H9 (cell line): ENCODE measurements at regions not wholly inside any gene's neighbourhood (a gene's known extent, or its start where the extent isn't known, plus 50 kb on each side); places are given as distances from the start of the nearest gene placed in this dataset.
"Not testable (repeated sequence)": the region's sequence is repeated elsewhere in the genome, so short reads cannot be mapped to it uniquely, and the experiment has no call there.

ENCODE experiments used
- DNase-seq: peaks from one replicate; pipeline ENCODE4 v3.0.0-alpha.2; 2017
- H2AFZ ChIP-seq: one replicate; pipeline ENCODE4 v1.6.1; 2013; ENCODE audit warnings: mild to moderate bottlenecking, low read length, control low read depth, moderate library complexity
- H2AK5ac ChIP-seq: 2 replicates; pipeline ENCODE4 v1.6.1; 2013; ENCODE audit warnings: low read length, control low read depth, mixed read lengths; ENCODE audit not compliant: insufficient read length
- H2BK120ac ChIP-seq: one replicate; pipeline ENCODE4 v1.6.1; 2013; ENCODE audit warnings: low read depth, mild to moderate bottlenecking, low read length, control low read depth, inconsistent platforms; ENCODE audit not compliant: poor library complexity, severe bottlenecking
- H2BK12ac ChIP-seq: 2 replicates; pipeline ENCODE4 v1.6.1; 2013; ENCODE audit warnings: low read length, control low read depth, mixed read lengths, low read depth; ENCODE audit not compliant: insufficient read length
- H2BK15ac ChIP-seq: 2 replicates; pipeline ENCODE4 v1.6.1; 2013; ENCODE audit warnings: low read depth, low read length, control low read depth
- H2BK20ac ChIP-seq: one replicate; pipeline ENCODE4 v1.6.1; 2013; ENCODE audit warnings: low read depth, mild to moderate bottlenecking, low read length, control low read depth, inconsistent platforms; ENCODE audit not compliant: poor library complexity, severe bottlenecking
- H2BK5ac ChIP-seq: 2 replicates; pipeline ENCODE4 v1.6.1; 2013; ENCODE audit warnings: low read length, control low read depth, mixed read lengths; ENCODE audit not compliant: insufficient read length
- H3K14ac ChIP-seq: 2 replicates; pipeline ENCODE4 v1.6.1; 2013; ENCODE audit warnings: low read length, control low read depth; ENCODE audit not compliant: insufficient read depth
- H3K18ac ChIP-seq: 2 replicates; pipeline ENCODE4 v1.6.1; 2013; ENCODE audit warnings: low read depth, mild to moderate bottlenecking, mixed read lengths, low read length, control low read depth; ENCODE audit not compliant: insufficient read length
- H3K23ac ChIP-seq: 2 replicates; pipeline ENCODE4 v1.6.1; 2013; ENCODE audit warnings: low read length, control low read depth, mixed read lengths, low read depth; ENCODE audit not compliant: insufficient read length
- H3K23me2 ChIP-seq: 2 replicates; pipeline ENCODE4 v1.6.1; 2013; ENCODE audit warnings: low read depth, mild to moderate bottlenecking, mixed read lengths, low read length, control low read depth; ENCODE audit not compliant: insufficient read length, poor library complexity, severe bottlenecking
- H3K27ac ChIP-seq: 2 replicates; pipeline ENCODE4 v1.5.1; 2013; ENCODE audit warnings: low read length, control low read depth, mixed read lengths, low read depth; ENCODE audit not compliant: insufficient read length
- H3K27me3 ChIP-seq: 2 replicates; pipeline ENCODE4 v1.6.1; 2013; ENCODE audit warnings: low read length, control low read depth, inconsistent platforms; ENCODE audit not compliant: insufficient read depth
- H3K4ac ChIP-seq: 2 replicates; pipeline ENCODE4 v1.6.1; 2013; ENCODE audit warnings: low read depth, mild to moderate bottlenecking, control low read depth, inconsistent platforms, low read length, moderate library complexity
- H3K4me1 ChIP-seq: 2 replicates; pipeline ENCODE4 v1.6.1; 2013; ENCODE audit warnings: low read length, control low read depth, inconsistent platforms; ENCODE audit not compliant: insufficient read depth
- H3K4me2 ChIP-seq: 2 replicates; pipeline ENCODE4 v1.6.1; 2013; ENCODE audit warnings: low read length, control low read depth, mixed read lengths; ENCODE audit not compliant: insufficient read length, insufficient read depth
- H3K56ac ChIP-seq: 2 replicates; pipeline ENCODE4 v1.6.1; 2013; ENCODE audit warnings: low read depth, mild to moderate bottlenecking, mixed read lengths, low read length, control low read depth; ENCODE audit not compliant: insufficient read length
- H3K79me1 ChIP-seq: 2 replicates; pipeline ENCODE4 v1.6.1; 2013; ENCODE audit warnings: low read depth, mild to moderate bottlenecking, moderate library complexity, low read length, control low read depth, inconsistent platforms; ENCODE audit not compliant: insufficient read depth, poor library complexity, severe bottlenecking
- H3K79me2 ChIP-seq: 2 replicates; pipeline ENCODE4 v1.6.1; 2013; ENCODE audit warnings: low read length, control low read depth, inconsistent platforms; ENCODE audit not compliant: insufficient read depth
- H3K9ac ChIP-seq: 2 replicates; pipeline ENCODE4 v1.6.1; 2013; ENCODE audit warnings: low read length, control low read depth, mixed read lengths; ENCODE audit not compliant: insufficient read length; ENCODE audit errors: extremely low read depth
- H3K9me3 ChIP-seq: one replicate; pipeline ENCODE4 v1.6.1; 2013; ENCODE audit warnings: low read depth, low read length, inconsistent platforms; ENCODE audit not compliant: control insufficient read depth
- H3T11ph ChIP-seq: one replicate; pipeline ENCODE4 v1.6.1; 2013; ENCODE audit warnings: mild to moderate bottlenecking, low read length, control low read depth, inconsistent platforms
- H4K20me1 ChIP-seq: one replicate; pipeline ENCODE4 v1.6.1; 2013; ENCODE audit not compliant: control insufficient read depth, insufficient read length, insufficient read depth
- H4K5ac ChIP-seq: 2 replicates; pipeline ENCODE4 v1.6.1; 2013; ENCODE audit warnings: low read depth, mild to moderate bottlenecking, mixed read lengths, low read length, control low read depth; ENCODE audit not compliant: insufficient read length
- H4K8ac ChIP-seq: replicated peaks from 2 replicates; pipeline ENCODE4 v1.6.1; 2013; ENCODE audit warnings: low read length, control low read depth, mixed read lengths, low read depth; ENCODE audit not compliant: insufficient read length
- H4K91ac ChIP-seq: 2 replicates; pipeline ENCODE4 v1.6.1; 2013; ENCODE audit warnings: low read depth, mild to moderate bottlenecking, moderate library complexity, mixed read lengths, low read length, control low read depth; ENCODE audit not compliant: insufficient read length
- H3K27ac Mint-ChIP-seq, 3 experiments: 2 replicates in 2 of 3; 3 replicates in 1 of 3; pipeline ENCODE4 v1.8.0; 2020 to 2021; ENCODE audit warnings: mixed read lengths in 3 of 3, mild to moderate bottlenecking in 1 of 3, moderate library complexity in 1 of 3
- H3K27me3 Mint-ChIP-seq: 2 replicates; pipeline ENCODE4 v1.8.0; 2021; ENCODE audit warnings: low read depth, mild to moderate bottlenecking, moderate library complexity, mixed read lengths
- H3K36me3 Mint-ChIP-seq, 3 experiments: 2 replicates in 2 of 3; 3 replicates in 1 of 3; pipeline ENCODE4 v1.8.0; 2020 to 2021; ENCODE audit warnings: low read depth in 3 of 3, mixed read lengths in 3 of 3; ENCODE audit not compliant: insufficient read depth in 1 of 3
- H3K4me1 Mint-ChIP-seq, 2 experiments: 2 replicates each; pipeline ENCODE4 v1.8.0; 2020; ENCODE audit warnings: mixed read lengths in 2 of 2
- H3K4me3 Mint-ChIP-seq, 2 experiments: 2 replicates in 1 of 2; 3 replicates in 1 of 2; pipeline ENCODE4 v1.8.0; 2020 to 2021; ENCODE audit warnings: mild to moderate bottlenecking in 2 of 2, mixed read lengths in 2 of 2, moderate library complexity in 1 of 2
- H3K9me3 Mint-ChIP-seq, 2 experiments: 2 replicates in 1 of 2; 3 replicates in 1 of 2; pipeline ENCODE4 v1.8.0; 2020; ENCODE audit warnings: mild to moderate bottlenecking in 2 of 2, mixed read lengths in 2 of 2, moderate library complexity in 1 of 2
- CTCF ChIP-seq: fragments of 200-600 bp; sonication (generic); conservative IDR thresholded peaks from 3 replicates; pipeline ENCODE4 v1.8.0; 2021; ENCODE audit warnings: antibody characterized with exemption, mild to moderate bottlenecking
- WGBS: extraction: QIAGEN DNeasy Blood & Tissue Kit; methylation state at CpG from one replicate; pipeline ENCODE4 v1.1.7; 2013; ENCODE audit warnings: missing lambda C conversion rate, low lambda C conversion rate, mixed read lengths; ENCODE audit not compliant: insufficient read length; ENCODE audit errors: extremely low coverage; 5-methylcytosine and 5-hydroxymethylcytosine counted together

GRCh38 chr14:37819155-37820015 lies 224.0 kb downstream of the TTC6 start:
- Histone ChIP-seq H2BK15ac (no peak overlapping the region), H2BK20ac (no peak overlapping the region), H3K23ac (no peak overlapping the region), H3K9me3 (no peaks in the 10 kb centered on the region), H3K27ac (no peak overlapping the region), H3K56ac (no peak overlapping the region), H3T11ph (no peak overlapping the region), H3K23me2 (no peaks in the 10 kb centered on the region), H4K5ac (no peak overlapping the region), H3K14ac (no peak overlapping the region), H3K79me2 (no peaks in the 10 kb centered on the region), H2BK120ac (no peak overlapping the region), H3K4ac (no peak overlapping the region), H4K20me1 (no peaks in the 10 kb centered on the region), H4K8ac (no peak overlapping the region), H2AFZ (no peak overlapping the region), H2AK5ac (no peak overlapping the region), H3K79me1 (no peaks in the 10 kb centered on the region), H2BK5ac (no peak overlapping the region), H3K27me3 (no peaks in the 10 kb centered on the region), H2BK12ac (no peak overlapping the region), H3K4me2 (no peak overlapping the region), H3K9ac (no peak overlapping the region), H3K18ac (no peak overlapping the region), H3K4me1 (no peaks in the 10 kb centered on the region), H4K91ac (no peak overlapping the region)
- H3K4me1 Mint-ChIP-seq = peaks cover 0 to 9% of the 10 kb centered on the region in 2 experiments; a peak in 1 of 4 replicates
- no peaks in the 10 kb centered on the region for H3K9me3 Mint-ChIP-seq
- no peak overlapping the region for H3K4me3 Mint-ChIP-seq
- WGBS = no CpG with 5 or more reads among the region's 8 CpGs
- no peak for TF ChIP-seq CTCF
- H3K27ac Mint-ChIP-seq = no peak overlapping the region
- no peaks in the 10 kb centered on the region for H3K36me3 Mint-ChIP-seq
- H3K27me3 Mint-ChIP-seq = no peaks in the 10 kb centered on the region
- DNase-seq = no peak

- H3K79me1 ChIP-seq, DNase-seq, H3K18ac ChIP-seq, H3K9me3 ChIP-seq, H2BK12ac ChIP-seq, H3K27me3 ChIP-seq, H3K14ac ChIP-seq, H3K23ac ChIP-seq, H3K27ac ChIP-seq, H2BK20ac ChIP-seq, H3K27ac Mint-ChIP-seq, H3K27me3 Mint-ChIP-seq, H2AK5ac ChIP-seq, H3K4me2 ChIP-seq, H3K23me2 ChIP-seq, H3K4me3 Mint-ChIP-seq, H3K56ac ChIP-seq, H4K20me1 ChIP-seq, H3K4me1 Mint-ChIP-seq, H3K79me2 ChIP-seq, H3K9ac ChIP-seq, H3T11ph ChIP-seq, H4K91ac ChIP-seq, H3K4ac ChIP-seq, H2BK5ac ChIP-seq, H3K9me3 Mint-ChIP-seq, H2AFZ ChIP-seq, H3K36me3 Mint-ChIP-seq, H2BK15ac ChIP-seq, H4K5ac ChIP-seq, H4K8ac ChIP-seq, H3K4me1 ChIP-seq, H2BK120ac ChIP-seq: not testable (repeated sequence)
Observed at GRCh38 chr14:37820810-37821209, 225.4 kb downstream of the TTC6 start.
